ENCODE measurements at regions not wholly inside any gene's neighbourhood (a gene's known extent, or its start where the extent isn't known, plus 50 kb on each side); places are given as distances from the start of the nearest gene placed in this dataset.

DNA sequence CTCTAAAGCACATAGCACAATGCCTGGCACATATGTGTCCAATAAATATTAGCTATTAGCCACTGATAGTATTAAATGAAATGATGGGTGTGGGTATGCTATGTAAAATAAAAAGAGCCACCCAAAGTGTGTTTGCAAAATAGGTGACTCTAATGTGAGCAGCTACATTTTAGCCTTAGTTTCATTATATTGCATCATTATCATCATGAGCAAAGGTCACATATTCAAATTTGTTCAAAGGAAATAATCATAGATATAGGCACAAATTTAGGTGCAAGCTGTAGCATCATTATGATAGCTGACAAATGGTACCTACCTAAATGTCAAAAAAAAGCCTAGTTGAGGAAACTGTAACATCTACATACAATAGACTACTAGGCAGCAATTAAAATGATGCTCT lies 373.9 kb upstream of the FGF13 start:
- H3K4me3 ChIP-seq (ENCODE audit: control extremely low read depth in 1 of 5, extremely low read depth in 1 of 5, insufficient read depth in 1 of 5, low read depth in 2 of 5, low read length in 4 of 5): no peak overlapping the region
- no peak overlapping the region for H3K27ac ChIP-seq (ENCODE audit: low read length in 2 of 2)
- Mint-ChIP-seq H3K27ac (no peak overlapping the region), H3K27me3 (no peaks in the 10 kb centered on the region), H3K9me3 (ENCODE audit: insufficient read depth) (no peaks in the 10 kb centered on the region), H3K4me1 (no peaks in the 10 kb centered on the region), H3K4me3 (no peak overlapping the region)
- no peak overlapping the region for H3K4me2 ChIP-seq (replicated peaks; ENCODE audit: low read depth, low read length, poor library complexity, severe bottlenecking)
- no peak for DNase-seq
- H3K27me3 ChIP-seq (replicated peaks in 1 of 4; ENCODE audit: control extremely low read depth in 1 of 4, control insufficient read depth in 3 of 4, insufficient read depth in 4 of 4, low read length in 3 of 4): no peaks in the 10 kb centered on the region
- H3K9ac ChIP-seq (ENCODE audit: low read length): no peak overlapping the region
- no peak overlapping the region for H2AFZ ChIP-seq (ENCODE audit: insufficient read depth, low read depth, low read length, poor library complexity, severe bottlenecking)
- H4K20me1 ChIP-seq (ENCODE audit: control insufficient read depth, insufficient read depth, low read length, poor library complexity, severe bottlenecking): no peaks in the 10 kb centered on the region
- no peak for ATAC-seq (ENCODE audit: low read depth)
- H3K9me3 ChIP-seq (ENCODE audit: control extremely low read depth in 1 of 3, control insufficient read depth in 2 of 3, insufficient read depth in 1 of 3, low read length in 2 of 3): no peaks in the 10 kb centered on the region
- ChIA-PET CTCF (no interaction called here), POLR2A (no interaction called here)
- no peaks in the 10 kb centered on the region for H3K36me3 ChIP-seq (replicated peaks in 1 of 2; ENCODE audit: control extremely low read depth in 1 of 2, control insufficient read depth in 1 of 2, extremely low read depth in 1 of 2, insufficient read depth in 2 of 2, low read length in 1 of 2)
- TF ChIP-seq, protein P1, sequence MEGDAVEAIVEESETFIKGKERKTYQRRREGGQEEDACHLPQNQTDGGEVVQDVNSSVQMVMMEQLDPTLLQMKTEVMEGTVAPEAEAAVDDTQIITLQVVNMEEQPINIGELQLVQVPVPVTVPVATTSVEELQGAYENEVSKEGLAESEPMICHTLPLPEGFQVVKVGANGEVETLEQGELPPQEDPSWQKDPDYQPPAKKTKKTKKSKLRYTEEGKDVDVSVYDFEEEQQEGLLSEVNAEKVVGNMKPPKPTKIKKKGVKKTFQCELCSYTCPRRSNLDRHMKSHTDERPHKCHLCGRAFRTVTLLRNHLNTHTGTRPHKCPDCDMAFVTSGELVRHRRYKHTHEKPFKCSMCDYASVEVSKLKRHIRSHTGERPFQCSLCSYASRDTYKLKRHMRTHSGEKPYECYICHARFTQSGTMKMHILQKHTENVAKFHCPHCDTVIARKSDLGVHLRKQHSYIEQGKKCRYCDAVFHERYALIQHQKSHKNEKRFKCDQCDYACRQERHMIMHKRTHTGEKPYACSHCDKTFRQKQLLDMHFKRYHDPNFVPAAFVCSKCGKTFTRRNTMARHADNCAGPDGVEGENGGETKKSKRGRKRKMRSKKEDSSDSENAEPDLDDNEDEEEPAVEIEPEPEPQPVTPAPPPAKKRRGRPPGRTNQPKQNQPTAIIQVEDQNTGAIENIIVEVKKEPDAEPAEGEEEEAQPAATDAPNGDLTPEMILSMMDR (IDR thresholded peaks at IDR 0.05): no peak
- TF ChIP-seq EZH2 (IDR thresholded peaks at IDR 0.05; ENCODE audit: borderline replicate concordance, insufficient read depth, low read depth, low read length, poor library complexity, severe bottlenecking): no peak
- no peaks in the 10 kb centered on the region for H3K4me1 ChIP-seq (ENCODE audit: control insufficient read depth in 2 of 2, insufficient read depth in 2 of 2, low read length in 2 of 2)
- intact Hi-C loops (cut with micrococcal nuclease): no loop called here
- H3K79me2 ChIP-seq (ENCODE audit: control insufficient read depth, insufficient read depth, low read length): no peaks in the 10 kb centered on the region

DNA sequence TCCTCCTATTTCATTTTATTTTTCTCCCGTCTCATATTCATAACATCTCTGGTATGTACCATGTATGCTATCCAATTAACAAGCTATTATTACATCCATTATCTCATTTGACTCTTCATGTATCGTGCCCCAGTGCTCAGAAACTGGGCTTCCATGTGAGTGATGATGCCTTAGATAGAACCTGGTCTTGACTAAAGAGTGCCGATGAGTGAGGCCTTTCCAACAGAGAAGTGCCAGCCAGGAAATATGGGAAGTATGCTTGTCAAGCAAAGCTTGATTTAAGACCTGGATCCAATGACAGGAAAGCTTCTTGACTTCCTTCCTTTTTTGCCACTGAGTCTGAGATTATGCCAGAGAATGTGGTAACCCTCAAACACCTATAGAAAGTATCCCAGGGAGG lies 371.7 kb upstream of the FGF13 start:
- Mint-ChIP-seq H3K9me3 (ENCODE audit: insufficient read depth) (no peaks in the 10 kb centered on the region), H3K4me1 (no peaks in the 10 kb centered on the region), H3K27me3 (no peaks in the 10 kb centered on the region), H3K27ac (no peak overlapping the region), H3K4me3 (no peak overlapping the region)
- ChIA-PET CTCF (no interaction called here), POLR2A (no interaction called here)
- H3K4me3 ChIP-seq (ENCODE audit: control extremely low read depth in 1 of 5, extremely low read depth in 1 of 5, insufficient read depth in 1 of 5, low read depth in 2 of 5, low read length in 4 of 5): no peak overlapping the region
- H3K27me3 ChIP-seq (replicated peaks in 1 of 4; ENCODE audit: control extremely low read depth in 1 of 4, control insufficient read depth in 3 of 4, insufficient read depth in 4 of 4, low read length in 3 of 4): no peaks in the 10 kb centered on the region
- no peak overlapping the region for H3K4me2 ChIP-seq (replicated peaks; ENCODE audit: low read depth, low read length, poor library complexity, severe bottlenecking)
- H3K36me3 ChIP-seq (replicated peaks in 1 of 2; ENCODE audit: control extremely low read depth in 1 of 2, control insufficient read depth in 1 of 2, extremely low read depth in 1 of 2, insufficient read depth in 2 of 2, low read length in 1 of 2): no peaks in the 10 kb centered on the region
- DNase-seq: no peak
- WGBS (ENCODE audit: insufficient coverage): no CpG with 5 or more reads among the region's 3 CpGs
- no peak overlapping the region for H3K9ac ChIP-seq (ENCODE audit: low read length)
- no peak overlapping the region for H3K27ac ChIP-seq (ENCODE audit: low read length in 2 of 2)
- H3K79me2 ChIP-seq (ENCODE audit: control insufficient read depth, insufficient read depth, low read length): no peaks in the 10 kb centered on the region
- ATAC-seq (ENCODE audit: low read depth): no peak
- H3K9me3 ChIP-seq (ENCODE audit: control extremely low read depth in 1 of 3, control insufficient read depth in 2 of 3, insufficient read depth in 1 of 3, low read length in 2 of 3): no peaks in the 10 kb centered on the region
- H4K20me1 ChIP-seq (ENCODE audit: control insufficient read depth, insufficient read depth, low read length, poor library complexity, severe bottlenecking): no peaks in the 10 kb centered on the region
- no peak for TF ChIP-seq EZH2 (IDR thresholded peaks at IDR 0.05; ENCODE audit: borderline replicate concordance, insufficient read depth, low read depth, low read length, poor library complexity, severe bottlenecking)
- TF ChIP-seq, protein P1 (IDR thresholded peaks at IDR 0.05): no peak
- intact Hi-C loops (cut with micrococcal nuclease): no loop called here
- H3K4me1 ChIP-seq (ENCODE audit: control insufficient read depth in 2 of 2, insufficient read depth in 2 of 2, low read length in 2 of 2): no peaks in the 10 kb centered on the region
- no peak overlapping the region for H2AFZ ChIP-seq (ENCODE audit: insufficient read depth, low read depth, low read length, poor library complexity, severe bottlenecking)
